ENCODE measurements at regions not wholly inside any gene's neighbourhood (a gene's known extent, or its start where the extent isn't known, plus 50 kb on each side); places are given as distances from the start of the nearest gene placed in this dataset.
"Not testable (repeated sequence)": the region's sequence is repeated elsewhere in the genome, so short reads cannot be mapped to it uniquely, and the experiment has no call there.

GRCh38 chr3:67154429-67154828, 156.3 kb downstream of the KBTBD8 start:
- no peak for DNase-seq (ENCODE audit: low read depth in 2 of 2)

- DNase-seq (ENCODE audit: low read depth in 2 of 2), result no peak
Measured at GRCh38 chr3:67167481-67167880, 169.4 kb downstream of the KBTBD8 start.

- DNase-seq (ENCODE audit: low read depth in 2 of 2), result no peak
Measured at GRCh38 chr3:67171841-67172240, 173.7 kb downstream of the KBTBD8 start.

- DNase-seq (ENCODE audit: low read depth in 2 of 2), result not testable (repeated sequence)
Measured at GRCh38 chr3:67173130-67173529, 175.0 kb downstream of the KBTBD8 start.

GRCh38 chr3:67176396-67176795, 178.3 kb downstream of the KBTBD8 start:
- DNase-seq (ENCODE audit: low read depth in 2 of 2), result no peak

- no peak for DNase-seq (ENCODE audit: low read depth in 2 of 2)
Measured at GRCh38 chr3:67192466-67192865, 194.4 kb downstream of the KBTBD8 start.

GRCh38 chr3:67196677-67197076, 198.6 kb downstream of the KBTBD8 start:
- no peak for DNase-seq (ENCODE audit: low read depth in 2 of 2)

- DNase-seq (ENCODE audit: low read depth in 2 of 2), result no peak
Measured at GRCh38 chr3:67198374-67198773, 200.3 kb downstream of the KBTBD8 start.

- no peak for DNase-seq (ENCODE audit: low read depth in 2 of 2)
Measured at GRCh38 chr3:67200618-67201017, 202.5 kb downstream of the KBTBD8 start.

GRCh38 chr3:67201026-67201425, 202.9 kb downstream of the KBTBD8 start:
- no peak for DNase-seq (ENCODE audit: low read depth in 2 of 2)

GRCh38 chr3:67202053-67202452, 203.9 kb downstream of the KBTBD8 start:
- no peak for DNase-seq (ENCODE audit: low read depth in 2 of 2)

GRCh38 chr3:67204951-67205350, 206.8 kb downstream of the KBTBD8 start:
- DNase-seq (ENCODE audit: low read depth in 2 of 2), result no peak

GRCh38 chr3:67215690-67216089, 217.6 kb downstream of the KBTBD8 start:
- DNase-seq (ENCODE audit: low read depth in 2 of 2), result no peak

GRCh38 chr3:67227030-67227429, 228.9 kb downstream of the KBTBD8 start:
- DNase-seq (ENCODE audit: low read depth in 2 of 2), result no peak

GRCh38 chr3:67228136-67228535, 230.0 kb downstream of the KBTBD8 start:
- no peak for DNase-seq (ENCODE audit: low read depth in 2 of 2)

- DNase-seq (ENCODE audit: low read depth in 2 of 2), result no peak
Measured at GRCh38 chr3:67232642-67233041, 234.5 kb downstream of the KBTBD8 start.

- DNase-seq (ENCODE audit: low read depth in 2 of 2), result no peak
Measured at GRCh38 chr3:67239353-67239752, 241.2 kb downstream of the KBTBD8 start.

- no peak for DNase-seq (ENCODE audit: low read depth in 2 of 2)
Measured at GRCh38 chr3:67241084-67241483, 243.0 kb downstream of the KBTBD8 start.

GRCh38 chr3:67244130-67244529, 246.0 kb downstream of the KBTBD8 start:
- no peak for DNase-seq (ENCODE audit: low read depth in 2 of 2)

GRCh38 chr3:67245545-67245944, 247.4 kb downstream of the KBTBD8 start:
- DNase-seq (ENCODE audit: low read depth in 2 of 2), result no peak

- DNase-seq (ENCODE audit: low read depth in 2 of 2), result no peak
Measured at GRCh38 chr3:67248726-67249125, 250.6 kb downstream of the KBTBD8 start.

- not testable (repeated sequence) for DNase-seq (ENCODE audit: low read depth in 2 of 2)
Measured at GRCh38 chr3:67252906-67253305, 254.8 kb downstream of the KBTBD8 start.

- no peak for DNase-seq (ENCODE audit: low read depth in 2 of 2)
Measured at GRCh38 chr3:67278015-67278618, 280.0 kb downstream of the KBTBD8 start.

GRCh38 chr3:67286586-67286985, 288.5 kb downstream of the KBTBD8 start:
- no peak for DNase-seq (ENCODE audit: low read depth in 2 of 2)

Measured in stimulated activated CD4-positive, alpha-beta T cell treated with anti-CD3 and anti-CD28 coated beads, Interleukin-4, amount 100 ng/mL, for 48 hours (primary cell).